Retina (tissue), 1 donor: ENCODE measurements at regions not wholly inside any gene's neighbourhood (a gene's known extent, or its start where the extent isn't known, plus 50 kb on each side); places are given as distances from the start of the nearest gene placed in this dataset.

Source experiments
- DNase-seq: peaks from one replicate; pipeline ENCODE4 v3.0.0-alpha.2; 2016

- no peak for DNase-seq
These were observed 392.8 kb upstream of the CNR1 start for GRCh38 chr6:88558981-88559380.

DNA sequence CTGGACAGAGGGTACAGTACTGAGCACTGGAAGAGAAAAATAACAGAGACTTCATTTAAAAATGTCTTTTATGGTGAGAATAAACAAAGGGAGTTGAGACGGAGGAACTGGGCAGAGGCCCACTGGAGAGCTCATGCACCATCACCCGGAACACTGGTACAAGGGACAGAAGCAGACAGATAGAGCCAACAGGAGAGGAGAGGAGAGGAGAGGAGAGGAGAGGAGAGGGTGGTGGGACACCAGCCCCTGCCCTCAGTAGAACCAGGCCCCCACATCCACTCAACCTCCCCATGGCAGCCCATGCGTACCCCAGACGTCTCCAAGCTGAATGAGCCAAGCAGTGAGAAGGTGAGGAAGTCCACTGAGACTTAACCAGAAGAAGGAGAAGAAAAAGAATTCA is 390.5 kb upstream of the CNR1 start:
- no peak for DNase-seq

GRCh38 chr6:88548891-88549505 is 382.9 kb upstream of the CNR1 start:
- DNase-seq = no peak

DNA sequence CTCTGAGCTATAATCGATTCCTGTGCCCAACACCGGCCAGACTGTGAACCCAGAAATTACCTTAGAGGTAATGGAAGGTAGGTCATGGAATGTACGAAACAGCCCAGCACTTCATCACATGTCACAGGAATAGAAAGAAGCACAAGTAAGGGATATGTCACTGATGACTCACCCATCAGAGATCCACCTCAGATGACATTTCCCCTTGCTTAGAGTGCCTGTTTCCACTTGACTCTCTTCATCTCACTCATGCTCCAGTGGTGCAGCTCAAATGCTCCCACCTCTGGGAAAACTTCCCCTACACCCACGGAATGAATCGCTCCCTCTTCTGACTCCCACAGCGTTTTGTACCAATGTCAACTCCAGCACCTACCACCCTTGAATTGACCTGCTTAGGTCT is 381.6 kb upstream of the CNR1 start:
- DNase-seq = no peak

GRCh38 chr6:88545991-88546390 is 379.8 kb upstream of the CNR1 start:
- DNase-seq = no peak

- no peak for DNase-seq
These were observed 379.0 kb upstream of the CNR1 start for GRCh38 chr6:88544986-88545612.

DNA sequence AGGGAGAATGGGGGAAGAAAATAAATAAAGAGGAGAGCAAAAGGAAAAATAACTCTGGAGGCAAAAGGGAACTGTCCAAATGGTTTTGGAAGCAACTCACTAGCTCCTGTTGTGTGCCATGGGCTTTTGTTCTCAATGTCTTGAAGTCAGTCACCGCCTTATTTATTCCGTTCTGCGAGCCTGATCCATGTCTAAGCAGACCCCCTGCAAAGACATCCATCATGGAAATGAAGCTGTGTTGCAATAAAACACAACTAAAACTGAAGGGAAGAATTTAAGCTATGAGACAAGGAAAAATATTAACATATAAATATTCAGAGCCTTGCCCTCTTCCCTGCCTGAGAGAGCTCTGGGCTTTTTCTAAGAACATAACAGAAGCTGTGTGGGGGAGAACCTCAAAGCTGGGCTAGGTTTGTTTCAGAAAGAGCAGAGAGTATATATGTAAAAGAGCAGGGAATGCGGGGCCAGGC is 373.2 kb upstream of the CNR1 start:
- peak; percentile 27 for DNase-seq

DNA sequence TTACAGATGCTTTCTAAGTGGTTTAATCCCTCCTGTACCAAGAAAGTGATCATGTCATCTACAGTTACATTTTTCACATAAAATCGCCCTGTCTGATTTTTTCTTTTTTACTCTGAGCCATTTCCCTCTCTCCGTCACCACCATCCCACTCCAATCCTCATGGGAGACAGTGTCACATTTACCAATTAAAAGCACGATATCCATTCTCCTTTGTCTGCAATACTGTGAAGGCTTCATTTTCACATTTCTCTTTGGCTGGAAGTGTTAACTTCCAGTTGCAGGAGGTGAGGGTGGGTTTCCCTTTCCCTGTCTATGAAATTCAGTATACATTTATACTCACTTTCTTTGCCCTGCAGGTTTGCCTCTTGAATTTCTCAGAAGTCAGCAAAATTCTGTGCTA is 372.7 kb upstream of the CNR1 start:
- DNase-seq = peak; percentile 34

DNA sequence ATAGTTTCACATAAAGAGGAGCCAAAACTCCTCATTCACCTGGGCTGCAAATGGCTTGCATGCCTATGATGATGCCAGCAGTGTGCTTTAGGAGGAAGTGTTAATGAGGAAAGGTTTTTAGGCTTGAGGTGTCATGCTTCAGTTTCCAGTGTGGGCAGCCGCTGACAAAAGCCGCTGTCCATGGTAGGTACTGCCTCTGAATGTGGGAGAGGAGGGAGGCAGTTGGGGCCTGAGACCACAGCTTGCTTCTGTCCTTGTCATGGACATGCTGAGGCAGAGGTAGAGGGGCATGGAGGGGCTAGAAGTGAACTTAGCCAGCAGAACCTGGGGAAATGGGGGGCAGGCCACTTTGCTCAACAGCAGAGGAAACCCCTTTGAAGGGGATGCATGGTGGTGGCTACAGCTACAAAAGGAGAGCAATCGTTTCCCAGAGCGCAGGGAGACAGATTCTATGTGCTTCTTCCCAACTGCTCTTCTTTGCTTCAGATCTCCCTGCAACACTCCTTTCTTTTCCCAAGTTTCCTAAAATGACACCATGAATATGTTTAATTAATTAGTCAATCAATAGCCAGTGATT is 372.1 kb upstream of the CNR1 start:
- peak; percentile 39 for DNase-seq

- peak; percentile 18 for DNase-seq
These were observed 370.0 kb upstream of the CNR1 start for GRCh38 chr6:88536071-88536625.

DNA sequence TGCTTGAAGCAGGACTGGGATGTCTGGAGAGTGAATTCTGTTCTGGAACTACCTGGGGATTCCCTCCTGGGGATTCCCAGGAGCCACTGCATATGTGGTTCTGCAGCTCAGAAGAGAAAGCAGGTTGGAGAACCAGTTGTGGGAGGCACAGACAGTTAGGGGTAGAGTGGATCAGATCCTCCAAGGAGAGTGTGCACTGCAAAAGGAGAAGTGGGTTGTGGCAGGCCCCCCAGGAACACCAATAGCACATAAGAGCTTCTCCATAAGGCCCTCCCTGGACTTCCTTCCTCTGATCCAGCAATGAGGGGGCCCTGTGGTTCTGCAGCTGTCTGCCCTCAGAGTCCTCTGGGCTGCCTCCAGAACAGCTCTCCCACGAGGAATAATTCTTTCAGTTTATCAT is 369.2 kb upstream of the CNR1 start:
- DNase-seq = no peak

DNA sequence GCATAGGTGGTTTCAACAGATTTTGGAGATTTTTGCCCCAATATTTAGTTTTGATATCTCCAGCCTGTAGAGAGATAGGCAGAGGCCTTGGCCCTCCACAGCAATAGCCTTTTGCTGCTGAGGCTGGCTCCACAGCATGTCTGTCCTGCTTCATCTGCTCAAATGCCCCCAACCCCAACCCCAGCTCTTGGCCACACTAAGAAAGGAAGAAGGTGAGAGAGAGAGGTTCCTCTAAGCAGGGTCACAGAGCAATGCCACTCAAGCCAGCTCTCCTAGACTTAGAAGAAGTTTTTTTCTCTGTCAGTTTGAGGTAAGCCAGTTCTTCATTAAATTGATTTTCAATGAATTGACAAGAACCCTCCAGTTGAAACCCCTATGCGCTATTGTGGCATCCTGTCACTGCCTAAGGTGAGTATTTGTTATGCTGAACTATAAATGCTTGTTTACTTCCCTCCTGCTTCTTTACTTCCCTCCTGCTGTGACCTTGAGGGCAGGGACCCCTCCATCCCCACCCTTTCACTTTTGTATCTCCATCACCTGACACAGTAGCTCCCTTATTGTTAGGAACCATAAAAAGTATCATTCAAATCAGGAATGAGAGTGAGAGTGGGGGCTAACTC is 366.2 kb upstream of the CNR1 start:
- no peak for DNase-seq

DNA sequence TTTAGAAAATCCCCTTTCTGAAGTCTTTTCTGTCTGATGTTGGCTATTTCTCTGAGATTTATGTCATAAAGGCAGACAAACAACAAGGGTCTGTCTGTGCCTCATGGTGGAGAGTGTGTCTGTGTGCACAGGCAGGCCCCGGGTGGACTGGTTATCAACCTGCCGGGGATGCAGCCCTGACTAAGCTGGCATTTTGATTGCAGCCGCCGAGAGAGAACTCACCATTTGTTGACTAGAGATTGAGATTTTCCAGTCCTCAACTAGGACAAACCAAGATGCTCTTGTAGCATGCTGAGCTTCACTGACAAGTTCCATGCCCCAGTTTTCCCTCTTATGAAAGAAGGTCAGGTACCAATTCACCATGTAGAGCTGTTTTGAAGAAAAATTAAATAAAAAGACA is 363.6 kb upstream of the CNR1 start:
- DNase-seq = no peak

DNA sequence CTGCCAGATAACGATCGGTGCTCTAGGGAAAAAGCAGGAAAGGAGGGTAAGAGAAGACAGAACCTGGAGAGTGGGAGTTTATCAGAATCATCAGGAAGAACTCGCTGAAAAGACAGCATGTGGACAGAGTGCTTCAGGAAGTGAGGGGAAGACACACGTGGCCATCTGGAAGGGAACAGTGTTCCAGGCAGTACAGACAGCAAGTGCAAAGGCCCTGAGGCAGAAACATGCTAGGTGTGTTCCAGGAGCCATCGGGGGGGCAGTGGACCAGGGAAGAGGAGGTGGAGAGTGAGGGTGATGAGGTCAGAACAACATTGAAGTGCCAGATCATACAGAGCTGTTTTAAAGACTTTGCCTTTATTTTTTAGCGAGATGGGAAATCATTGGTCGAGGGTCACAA is 354.3 kb upstream of the CNR1 start:
- DNase-seq = no peak

DNA sequence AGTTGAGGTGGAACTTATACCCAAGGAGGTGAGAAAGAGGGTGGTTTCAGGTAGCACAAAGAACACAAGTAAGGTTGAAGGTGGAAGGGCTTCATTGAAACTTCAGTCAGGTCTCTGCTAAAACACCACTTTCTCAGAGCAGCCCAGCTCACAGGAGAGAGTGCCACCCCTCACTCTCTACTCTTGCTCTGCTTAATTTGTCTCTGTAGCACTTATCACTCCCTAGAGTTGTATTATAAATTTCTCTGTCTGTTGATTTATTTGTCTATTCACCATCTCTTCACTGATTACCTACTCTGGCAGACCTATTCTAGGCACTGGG is 353.8 kb upstream of the CNR1 start:
- no peak for DNase-seq

GRCh38 chr6:88519301-88520016 is 353.3 kb upstream of the CNR1 start:
- no peak for DNase-seq

DNA sequence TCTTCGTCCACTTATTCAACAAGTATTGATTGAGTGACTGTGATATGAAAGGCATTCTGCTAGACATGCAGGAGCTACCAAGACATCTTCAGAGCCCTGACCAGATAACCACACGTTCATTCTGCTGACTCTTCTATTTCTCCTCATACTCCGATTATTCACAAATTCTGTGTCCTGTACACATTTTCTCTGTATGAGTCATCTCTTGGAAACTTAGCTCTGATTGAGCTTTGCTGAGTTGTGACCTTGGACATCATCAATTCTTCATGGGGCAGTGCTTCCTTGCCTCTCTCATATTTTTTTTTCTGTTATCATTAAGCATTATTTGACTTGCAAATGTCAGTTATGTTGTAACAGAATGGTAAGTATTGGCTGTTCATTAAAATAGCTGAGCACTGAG is 351.6 kb upstream of the CNR1 start:
- no peak for DNase-seq

DNA sequence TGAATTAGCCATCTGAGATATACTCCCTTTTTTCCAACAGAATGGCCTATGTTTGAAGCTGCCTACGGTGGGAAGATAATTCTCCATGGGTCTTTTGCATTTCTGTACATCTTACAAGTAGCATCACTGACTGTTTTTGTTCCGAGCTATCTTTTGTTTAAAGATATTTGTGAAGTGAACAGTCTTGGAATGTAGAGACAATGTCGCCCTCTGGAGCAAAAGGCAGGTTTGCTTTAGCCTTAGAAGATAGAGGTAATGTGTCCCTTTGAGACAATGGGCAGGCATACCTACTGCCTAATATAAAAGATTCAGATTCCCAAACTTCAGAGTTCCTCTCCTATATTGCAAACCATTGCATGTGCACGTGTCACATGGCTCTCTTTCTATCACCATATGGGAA is 347.8 kb upstream of the CNR1 start:
- no peak for DNase-seq

DNA sequence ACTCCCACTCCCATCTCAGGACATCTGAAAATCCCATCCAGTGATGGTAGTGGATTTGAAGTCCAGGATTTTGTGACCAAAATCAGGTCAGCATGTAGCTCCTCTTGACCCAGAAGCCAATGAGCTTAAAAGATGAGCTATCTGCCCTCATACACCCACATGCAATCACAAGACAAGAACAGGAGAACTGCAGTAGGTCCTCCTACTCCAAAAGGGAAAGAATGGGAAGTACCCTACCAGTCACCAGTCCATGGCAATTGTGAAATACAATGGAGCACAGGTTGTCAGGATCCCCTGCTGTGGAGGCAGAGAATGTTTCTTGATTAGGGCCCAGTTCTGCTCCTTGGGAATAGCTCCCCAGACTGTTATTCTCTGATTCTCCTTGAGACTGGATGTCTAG is 347.3 kb upstream of the CNR1 start:
- DNase-seq = no peak

DNA sequence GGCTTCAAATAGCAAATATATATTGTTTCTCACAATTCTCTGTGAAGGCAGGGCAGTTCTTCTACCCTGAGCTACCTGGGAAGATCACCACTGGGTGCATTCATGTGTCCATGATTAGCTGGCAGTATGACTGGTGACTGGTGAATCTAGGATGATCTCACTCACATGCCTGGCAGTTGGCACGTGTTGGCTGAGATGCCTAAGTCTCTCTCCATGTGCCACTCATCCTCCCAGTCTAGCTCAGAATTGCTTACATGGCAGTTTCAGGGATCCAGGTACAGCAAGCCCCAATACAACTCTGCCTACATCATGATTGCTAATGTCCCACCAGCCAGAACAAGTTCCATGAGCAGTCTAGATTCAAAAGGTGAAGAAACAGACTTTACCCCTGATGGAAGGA is 346.8 kb upstream of the CNR1 start:
- DNase-seq = no peak

DNA sequence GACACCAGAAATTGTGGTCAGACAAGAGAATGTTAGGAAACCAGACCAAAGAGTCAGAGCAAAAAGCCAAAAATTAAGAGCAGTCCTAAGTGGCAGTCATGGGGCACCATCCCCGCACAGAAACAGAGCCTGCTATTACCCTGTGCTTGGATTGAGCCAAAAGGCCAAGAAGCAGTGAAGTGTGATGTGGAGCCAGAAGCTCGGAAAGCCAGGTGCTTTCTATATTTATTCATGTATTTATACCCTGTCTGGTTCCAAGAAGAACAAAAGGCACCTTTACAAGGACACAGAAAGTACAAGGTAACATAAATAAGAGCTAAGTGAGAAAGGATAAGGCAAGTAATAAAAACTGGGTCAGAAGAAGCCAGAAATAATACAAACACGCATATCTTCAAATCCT is 336.2 kb upstream of the CNR1 start:
- DNase-seq = no peak

- no peak for DNase-seq
These were observed 333.9 kb upstream of the CNR1 start for GRCh38 chr6:88499845-88500699.
